ENCODE measurements at regions not wholly inside any gene's neighbourhood (a gene's known extent, or its start where the extent isn't known, plus 50 kb on each side); places are given as distances from the start of the nearest gene placed in this dataset.

GRCh38 chr4:81541161-81541945 lies 69.6 kb upstream of the RASGEF1B start:
- TF ChIP-seq, protein P1, sequence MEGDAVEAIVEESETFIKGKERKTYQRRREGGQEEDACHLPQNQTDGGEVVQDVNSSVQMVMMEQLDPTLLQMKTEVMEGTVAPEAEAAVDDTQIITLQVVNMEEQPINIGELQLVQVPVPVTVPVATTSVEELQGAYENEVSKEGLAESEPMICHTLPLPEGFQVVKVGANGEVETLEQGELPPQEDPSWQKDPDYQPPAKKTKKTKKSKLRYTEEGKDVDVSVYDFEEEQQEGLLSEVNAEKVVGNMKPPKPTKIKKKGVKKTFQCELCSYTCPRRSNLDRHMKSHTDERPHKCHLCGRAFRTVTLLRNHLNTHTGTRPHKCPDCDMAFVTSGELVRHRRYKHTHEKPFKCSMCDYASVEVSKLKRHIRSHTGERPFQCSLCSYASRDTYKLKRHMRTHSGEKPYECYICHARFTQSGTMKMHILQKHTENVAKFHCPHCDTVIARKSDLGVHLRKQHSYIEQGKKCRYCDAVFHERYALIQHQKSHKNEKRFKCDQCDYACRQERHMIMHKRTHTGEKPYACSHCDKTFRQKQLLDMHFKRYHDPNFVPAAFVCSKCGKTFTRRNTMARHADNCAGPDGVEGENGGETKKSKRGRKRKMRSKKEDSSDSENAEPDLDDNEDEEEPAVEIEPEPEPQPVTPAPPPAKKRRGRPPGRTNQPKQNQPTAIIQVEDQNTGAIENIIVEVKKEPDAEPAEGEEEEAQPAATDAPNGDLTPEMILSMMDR (IDR thresholded peaks at IDR 0.05) = no peak
- no peak for TF ChIP-seq EZH2 (IDR thresholded peaks at IDR 0.05; ENCODE audit: borderline replicate concordance, insufficient read depth, low read depth, low read length, poor library complexity, severe bottlenecking)
- Histone ChIP-seq H3K9me3 (ENCODE audit: control extremely low read depth in 1 of 3, control insufficient read depth in 2 of 3, insufficient read depth in 1 of 3, low read length in 2 of 3) (no peaks in the 10 kb centered on the region), H3K27ac (ENCODE audit: low read length in 2 of 2) (no peak overlapping the region), H3K36me3 (replicated peaks in 1 of 2; ENCODE audit: control extremely low read depth in 1 of 2, control insufficient read depth in 1 of 2, extremely low read depth in 1 of 2, insufficient read depth in 2 of 2, low read length in 1 of 2) (no peaks in the 10 kb centered on the region), H4K20me1 (ENCODE audit: control insufficient read depth, insufficient read depth, low read length, poor library complexity, severe bottlenecking) (no peaks in the 10 kb centered on the region), H3K4me1 (ENCODE audit: control insufficient read depth in 2 of 2, insufficient read depth in 2 of 2, low read length in 2 of 2) (peaks cover 8 to 9% of the 10 kb centered on the region in 2 donors), H2AFZ (ENCODE audit: insufficient read depth, low read depth, low read length, poor library complexity, severe bottlenecking) (no peak overlapping the region), H3K4me2 (replicated peaks; ENCODE audit: low read depth, low read length, poor library complexity, severe bottlenecking) (no peak overlapping the region), H3K79me2 (ENCODE audit: control insufficient read depth, insufficient read depth, low read length) (no peaks in the 10 kb centered on the region), H3K4me3 (ENCODE audit: control extremely low read depth in 1 of 5, extremely low read depth in 1 of 5, insufficient read depth in 1 of 5, low read depth in 2 of 5, low read length in 4 of 5) (no peak overlapping the region), H3K9ac (ENCODE audit: low read length) (no peak overlapping the region), H3K27me3 (replicated peaks in 1 of 4; ENCODE audit: control extremely low read depth in 1 of 4, control insufficient read depth in 3 of 4, insufficient read depth in 4 of 4, low read length in 3 of 4) (no peaks in the 10 kb centered on the region)
- intact Hi-C loops (cut with micrococcal nuclease) = loop anchor here (2.0 kb wide), 1 partner anchor 13 kb away; no protein-coding TSS in a partner anchor
- POLR2A ChIA-PET = no interaction called here
- ATAC-seq (ENCODE audit: low read depth) = no peak
- peaks cover 3% of the 10 kb centered on the region for H3K9me3 Mint-ChIP-seq (ENCODE audit: insufficient read depth)
- H3K27me3 Mint-ChIP-seq = no peaks in the 10 kb centered on the region
- H3K4me1 Mint-ChIP-seq = peaks cover 9% of the 10 kb centered on the region
- no peak overlapping the region for H3K4me3 Mint-ChIP-seq
- no peak for DNase-seq
- CTCF ChIA-PET = interaction anchor here (1.1 kb wide), 1 partner anchor 303 kb away, joined by 4 read pairs; no protein-coding TSS in a partner anchor
- 75% methylated on average over 2 of the region's 4 CpGs for WGBS (ENCODE audit: insufficient coverage)
- no peak overlapping the region for H3K27ac Mint-ChIP-seq

DNA sequence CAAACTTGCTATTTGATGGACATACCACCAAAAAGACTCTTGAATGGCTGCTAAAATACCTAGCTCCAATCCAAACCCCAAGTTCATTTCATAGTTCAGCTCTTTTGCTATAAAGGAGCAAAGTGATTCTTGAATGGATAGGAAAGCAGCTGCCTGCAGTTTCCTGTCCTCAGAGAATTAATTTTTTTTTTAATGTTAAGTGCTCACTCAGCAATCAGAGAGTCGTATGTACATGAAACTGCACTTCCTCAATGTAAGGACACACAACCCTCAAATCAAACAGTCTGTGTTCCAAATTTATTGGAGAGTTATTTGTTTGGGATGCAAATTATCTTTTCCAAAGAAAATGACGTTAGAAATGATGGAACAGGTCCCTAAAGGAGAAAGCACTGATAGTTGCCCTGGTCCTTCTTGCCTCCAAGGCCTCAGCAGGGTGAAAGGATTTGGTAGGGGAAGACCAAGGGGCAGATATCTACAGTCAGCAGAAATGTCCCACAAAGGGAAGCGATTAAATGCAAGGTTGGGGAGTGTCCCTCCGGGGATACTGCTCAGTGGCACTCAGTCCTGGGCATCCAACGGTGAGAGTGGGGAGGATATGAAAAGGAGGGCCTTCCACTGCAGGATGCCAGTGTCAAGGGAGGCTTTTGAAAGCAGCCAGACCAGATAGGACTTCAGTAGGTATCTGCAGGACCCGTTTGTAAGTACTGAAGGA lies 67.2 kb upstream of the RASGEF1B start:
- Histone ChIP-seq H3K4me3 (ENCODE audit: control extremely low read depth in 1 of 5, extremely low read depth in 1 of 5, insufficient read depth in 1 of 5, low read depth in 2 of 5, low read length in 4 of 5) (no peak overlapping the region), H3K36me3 (replicated peaks in 1 of 2; ENCODE audit: control extremely low read depth in 1 of 2, control insufficient read depth in 1 of 2, extremely low read depth in 1 of 2, insufficient read depth in 2 of 2, low read length in 1 of 2) (no peaks in the 10 kb centered on the region), H3K9ac (ENCODE audit: low read length) (no peak overlapping the region), H3K4me2 (replicated peaks; ENCODE audit: low read depth, low read length, poor library complexity, severe bottlenecking) (no peak overlapping the region), H3K79me2 (ENCODE audit: control insufficient read depth, insufficient read depth, low read length) (no peaks in the 10 kb centered on the region), H3K9me3 (ENCODE audit: control extremely low read depth in 1 of 3, control insufficient read depth in 2 of 3, insufficient read depth in 1 of 3, low read length in 2 of 3) (no peaks in the 10 kb centered on the region), H3K27ac (ENCODE audit: low read length in 2 of 2) (peak overlapping the region in 1 of 2 donors; percentile 4), H2AFZ (ENCODE audit: insufficient read depth, low read depth, low read length, poor library complexity, severe bottlenecking) (no peak overlapping the region), H4K20me1 (ENCODE audit: control insufficient read depth, insufficient read depth, low read length, poor library complexity, severe bottlenecking) (no peaks in the 10 kb centered on the region), H3K27me3 (replicated peaks in 1 of 4; ENCODE audit: control extremely low read depth in 1 of 4, control insufficient read depth in 3 of 4, insufficient read depth in 4 of 4, low read length in 3 of 4) (no peaks in the 10 kb centered on the region), H3K4me1 (ENCODE audit: control insufficient read depth in 2 of 2, insufficient read depth in 2 of 2, low read length in 2 of 2) (peaks cover 8 to 9% of the 10 kb centered on the region in 2 donors)
- Mint-ChIP-seq H3K4me3 (no peak overlapping the region), H3K9me3 (ENCODE audit: insufficient read depth) (peaks cover 3% of the 10 kb centered on the region), H3K27ac (no peak overlapping the region), H3K4me1 (peaks cover 9% of the 10 kb centered on the region), H3K27me3 (no peaks in the 10 kb centered on the region)
- 36% methylated on average over 4 of the region's 6 CpGs for WGBS (ENCODE audit: insufficient coverage)
- ChIA-PET CTCF (no interaction called here), POLR2A (interaction anchor here (0.5 kb wide), 1 partner anchor 223 kb away, joined by 6 read pairs; no protein-coding TSS in a partner anchor)
- intact Hi-C loops (cut with micrococcal nuclease) = loop anchor here (2.0 kb wide), 1 partner anchor 16 kb away; no protein-coding TSS in a partner anchor
- peak; percentile 15 for DNase-seq
- TF ChIP-seq, protein P1 (IDR thresholded peaks at IDR 0.05) = no peak
- no peak for TF ChIP-seq EZH2 (IDR thresholded peaks at IDR 0.05; ENCODE audit: borderline replicate concordance, insufficient read depth, low read depth, low read length, poor library complexity, severe bottlenecking)
- no peak for ATAC-seq (ENCODE audit: low read depth)
